Endothelial cell of umbilical vein (primary cell): ENCODE measurements at regions not wholly inside any gene's neighbourhood (a gene's known extent, or its start where the extent isn't known, plus 50 kb on each side); places are given as distances from the start of the nearest gene placed in this dataset.

Experiments used
- BruUV-seq: library from RNA; stranded (reverse); fragments of 400-500 nt; replicated peaks from 2 replicates; lab custom pipeline; 2021; lab: Mats Ljungman, UMichigan
- CTCF ChIA-PET: fragments of 300-600, 350-600 bp; sonication (Branson Sonifier 250); formaldehyde crosslinking; loops from one replicate; lab custom pipeline; 2021; ENCODE audit warnings: antibody characterized with exemption, inconsistent platforms; lab: Charles Lee
- POLR2A ChIA-PET: fragments of 300-600, 350-600 bp; sonication (Branson Sonifier 250); formaldehyde crosslinking; loops from one replicate; lab custom pipeline; 2021; ENCODE audit warnings: antibody characterized with exemption, inconsistent platforms; lab: Charles Lee
- DNase-seq: peaks from one replicate; pipeline ENCODE4 v3.0.0-alpha.2; 2011; ENCODE audit warnings: low read depth, low spot score
- FAIRE-seq: peaks from 2 replicates; lab custom pipeline; 2011; peaks lifted over from hg19 to GRCh38; lab: Jason Lieb, UNC
- H2AFZ ChIP-seq: 2 replicates; pipeline ENCODE4 v1.6.0; 2012; ENCODE audit warnings: low read depth, low read length, control low read depth, inconsistent platforms
- H3K27ac ChIP-seq: 2 replicates; pipeline ENCODE4 v1.5.1; 2011; ENCODE audit warnings: low read depth, mild to moderate bottlenecking, control low read depth, low read length, moderate library complexity; ENCODE audit not compliant: insufficient read depth
- H3K27me3 ChIP-seq, 2 experiments: 2 replicates each; pipeline versions ENCODE4 v1.6.0 to v1.6.1; 2011; ENCODE audit warnings: low read length in 2 of 2, mixed read lengths in 1 of 2; ENCODE audit not compliant: control insufficient read depth in 2 of 2, insufficient read depth in 2 of 2
- H3K36me3 ChIP-seq, 2 experiments: 2 replicates in 1 of 2; 3 replicates in 1 of 2; pipeline ENCODE4 v1.5.1; 2011; ENCODE audit warnings: low read length in 2 of 2, mild to moderate bottlenecking in 1 of 2, moderate library complexity in 1 of 2; ENCODE audit not compliant: control insufficient read depth in 2 of 2, insufficient read depth in 2 of 2; ENCODE audit errors: extremely low read depth in 1 of 2
- H3K4me1 ChIP-seq: 3 replicates; pipeline ENCODE4 v1.5.1; 2011; ENCODE audit warnings: mild to moderate bottlenecking, low read length; ENCODE audit not compliant: control insufficient read depth, insufficient read depth; ENCODE audit errors: extremely low read depth
- H3K4me2 ChIP-seq: 2 replicates; pipeline ENCODE4 v1.6.1; 2011; ENCODE audit warnings: low read length, control low read depth, mixed read lengths; ENCODE audit not compliant: insufficient read depth
- H3K4me3 ChIP-seq, 3 experiments: fragments of 200-600 bp in 1 of 3; sonication (generic), shearing (Covaris generic) in 1 of 3; replicated peaks in 1 of 3; 2 replicates each; pipeline ENCODE4 v1.5.1; 2011 to 2016; ENCODE audit warnings: control low read depth in 3 of 3, low read length in 3 of 3, mild to moderate bottlenecking in 2 of 3, inconsistent platforms in 1 of 3, low read depth in 1 of 3, moderate library complexity in 1 of 3; ENCODE audit not compliant: insufficient read depth in 1 of 3
- H3K79me2 ChIP-seq: 2 replicates; pipeline ENCODE4 v1.6.0; 2012; ENCODE audit warnings: low read length, inconsistent platforms; ENCODE audit not compliant: control insufficient read depth, insufficient read depth
- H3K9ac ChIP-seq: replicated peaks from 2 replicates; pipeline ENCODE3; 2011; ENCODE audit warnings: low read length, control low read depth; ENCODE audit not compliant: insufficient read depth; ENCODE audit errors: extremely low read depth
- H3K9me1 ChIP-seq: replicated peaks from 3 replicates; pipeline ENCODE4 v1.6.0; 2011; ENCODE audit warnings: mild to moderate bottlenecking, low read length; ENCODE audit not compliant: control insufficient read depth, insufficient read depth; ENCODE audit errors: extremely low read depth
- H3K9me3 ChIP-seq: replicated peaks from 2 replicates; pipeline ENCODE4 v1.5.1; 2012; ENCODE audit warnings: low read length, inconsistent platforms; ENCODE audit not compliant: control insufficient read depth, insufficient read depth
- H4K20me1 ChIP-seq: replicated peaks from 2 replicates; pipeline ENCODE3; 2011; ENCODE audit warnings: mild to moderate bottlenecking, low read length; ENCODE audit not compliant: control insufficient read depth, insufficient read depth; ENCODE audit errors: extremely low read depth
- EZH2 ChIP-seq: IDR thresholded peaks from 2 replicates; pipeline ENCODE4 v1.6.1; 2012; ENCODE audit warnings: borderline replicate concordance, low read depth, mild to moderate bottlenecking, moderate library complexity, low read length, inconsistent platforms; ENCODE audit not compliant: severe bottlenecking
- FOS ChIP-seq: IDR thresholded peaks from 2 replicates; pipeline ENCODE4 v1.6.1; 2011; ENCODE audit warnings: mild to moderate bottlenecking, low read length, moderate library complexity, borderline replicate concordance; ENCODE audit not compliant: insufficient read depth
- GATA2 ChIP-seq: IDR thresholded peaks from 2 replicates; pipeline ENCODE4 v1.7.0; 2011; ENCODE audit warnings: low read depth, mild to moderate bottlenecking, moderate library complexity, mixed read lengths, low read length; ENCODE audit not compliant: insufficient read length, insufficient read depth
- JUN ChIP-seq: IDR thresholded peaks from 2 replicates; pipeline ENCODE4 v1.6.1; 2011; ENCODE audit warnings: borderline replicate concordance, low read depth; ENCODE audit not compliant: insufficient read length, insufficient read depth
- MAX ChIP-seq: IDR thresholded peaks from 2 replicates; pipeline ENCODE4 v1.6.1; 2011; ENCODE audit not compliant: insufficient read depth, insufficient read length
- MYC ChIP-seq: IDR thresholded peaks from one replicate; pipeline ENCODE4 v1.6.1; 2011; ENCODE audit warnings: mild to moderate bottlenecking, low read depth, low read length
- POLR2A ChIP-seq: IDR thresholded peaks from 2 replicates; pipeline ENCODE4 v1.6.1; 2012; ENCODE audit warnings: low read depth, mild to moderate bottlenecking, control low read depth, low read length
- POLR2AphosphoS5 ChIP-seq: IDR thresholded peaks from 2 replicates; pipeline ENCODE4 v1.6.1; 2012; ENCODE audit warnings: low read depth, mild to moderate bottlenecking, control low read depth, low read length, moderate library complexity; ENCODE audit not compliant: insufficient read depth
- dilution Hi-C: fragments of 300-500 bp; cut with MboI; formaldehyde crosslinking; loops from one replicate; pipeline ENCODE4 v1.15.0; 2019; ENCODE audit warnings: low sequenced_read_pairs; ENCODE audit not compliant: extremely low pct_ligation_motif_present
- intact Hi-C: fragments of 100-400 bp; cut with micrococcal nuclease; formaldehyde crosslinking; loops from one replicate; pipeline ENCODE4 v1.10.0; 2022
- TF ChIP-seq, protein P1 (sequence below), 2 donors: IDR thresholded peaks; 1 replicate in 1 of 2; 2 replicates in 1 of 2; pipeline ENCODE4 v1.5.1; 2011; ENCODE audit warnings: low read length in 2 of 2, mild to moderate bottlenecking in 2 of 2, moderate library complexity in 2 of 2, control low read depth in 1 of 2, inconsistent platforms in 1 of 2, low read depth in 1 of 2; ENCODE audit not compliant: insufficient read depth in 1 of 2; ENCODE audit errors: extremely low read depth in 1 of 2

- POLR2A ChIA-PET: no interaction called here
- no peak overlapping the region for H2AFZ ChIP-seq
- dilution Hi-C loops: no loop called here
These were observed 55.2 kb upstream of the UBAC2 start for GRCh38 chr13:99145461-99145860.

DNA sequence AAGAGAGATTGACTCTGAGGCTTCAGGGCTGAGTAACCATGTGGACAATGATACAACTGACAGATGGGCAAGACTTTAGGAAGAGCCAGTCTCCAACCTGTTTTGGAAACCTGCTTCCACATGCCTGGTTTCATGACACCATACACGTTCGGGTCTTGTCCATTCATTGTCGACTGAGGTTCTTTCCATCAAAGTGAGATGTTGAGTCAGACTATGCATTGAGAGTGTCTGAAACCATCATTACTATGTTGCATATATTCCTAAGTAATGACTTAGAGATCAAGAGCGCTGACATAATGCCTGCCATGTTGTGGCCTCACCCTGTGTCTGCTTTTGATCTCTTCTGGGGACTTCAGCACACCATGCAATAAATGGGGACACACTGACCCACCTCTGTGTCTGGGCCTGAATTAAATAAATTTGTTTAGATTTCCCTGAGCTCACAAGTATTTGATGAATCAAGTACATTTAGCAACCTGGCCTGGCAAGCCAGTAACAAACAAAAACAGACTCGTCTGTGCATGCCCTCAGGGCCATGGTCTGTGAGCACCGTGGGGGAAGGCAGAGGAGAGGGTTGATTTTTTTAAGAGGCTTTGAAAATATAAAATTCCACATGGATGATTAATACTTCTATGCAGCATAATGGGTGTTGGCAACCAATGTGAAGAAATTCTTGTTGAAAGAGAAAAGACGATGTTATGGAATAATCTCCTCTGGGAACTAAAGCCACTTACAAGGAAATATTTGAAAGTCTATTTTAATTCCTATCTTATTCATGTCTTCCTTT is 49.9 kb upstream of the UBAC2 start:
- H3K27ac ChIP-seq: no peak overlapping the region
- H4K20me1 ChIP-seq: no peaks in the 10 kb centered on the region
- no peak overlapping the region for H3K4me2 ChIP-seq
- no peaks in the 10 kb centered on the region for H3K36me3 ChIP-seq
- H3K9ac ChIP-seq: no peak overlapping the region
- H3K27me3 ChIP-seq: peaks cover 2% of the 10 kb centered on the region in 2 experiments
- no peaks in the 10 kb centered on the region for H3K4me1 ChIP-seq
- H3K9me1 ChIP-seq: no peaks in the 10 kb centered on the region
- no peaks in the 10 kb centered on the region for H3K9me3 ChIP-seq
- BruUV-seq: no TSS peak
- DNase-seq (no peak), FAIRE-seq (no peak)
- intact Hi-C loops (no loop called here), dilution Hi-C loops (loop anchor here (25.0 kb wide), 1 partner anchor 112 kb away; the partner anchor contains the start of gene GPR18)
- ChIA-PET CTCF (interaction anchor here (1.2 kb wide), 1 partner anchor 26 kb away, joined by 4 read pairs; no protein-coding TSS in a partner anchor), POLR2A (no interaction called here)
- no peak overlapping the region for H2AFZ ChIP-seq
- no peak overlapping the region for H3K4me3 ChIP-seq
- TF ChIP-seq, protein P1, sequence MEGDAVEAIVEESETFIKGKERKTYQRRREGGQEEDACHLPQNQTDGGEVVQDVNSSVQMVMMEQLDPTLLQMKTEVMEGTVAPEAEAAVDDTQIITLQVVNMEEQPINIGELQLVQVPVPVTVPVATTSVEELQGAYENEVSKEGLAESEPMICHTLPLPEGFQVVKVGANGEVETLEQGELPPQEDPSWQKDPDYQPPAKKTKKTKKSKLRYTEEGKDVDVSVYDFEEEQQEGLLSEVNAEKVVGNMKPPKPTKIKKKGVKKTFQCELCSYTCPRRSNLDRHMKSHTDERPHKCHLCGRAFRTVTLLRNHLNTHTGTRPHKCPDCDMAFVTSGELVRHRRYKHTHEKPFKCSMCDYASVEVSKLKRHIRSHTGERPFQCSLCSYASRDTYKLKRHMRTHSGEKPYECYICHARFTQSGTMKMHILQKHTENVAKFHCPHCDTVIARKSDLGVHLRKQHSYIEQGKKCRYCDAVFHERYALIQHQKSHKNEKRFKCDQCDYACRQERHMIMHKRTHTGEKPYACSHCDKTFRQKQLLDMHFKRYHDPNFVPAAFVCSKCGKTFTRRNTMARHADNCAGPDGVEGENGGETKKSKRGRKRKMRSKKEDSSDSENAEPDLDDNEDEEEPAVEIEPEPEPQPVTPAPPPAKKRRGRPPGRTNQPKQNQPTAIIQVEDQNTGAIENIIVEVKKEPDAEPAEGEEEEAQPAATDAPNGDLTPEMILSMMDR (IDR thresholded peaks at IDR 0.05; ENCODE audit: extremely low read depth in 1 of 2, insufficient read depth in 1 of 2, low read depth in 1 of 2, low read length in 2 of 2): no peak
- TF ChIP-seq JUN (no peak), FOS (no peak), GATA2 (no peak), EZH2 (no peak), POLR2AphosphoS5 (no peak), MAX (no peak), MYC (no peak), POLR2A (no peak)
- H3K79me2 ChIP-seq: no peaks in the 10 kb centered on the region

More at GRCh38 chr13:99145461-99145860, 55.2 kb upstream of the UBAC2 start:
- peaks cover 2 to 7% of the 10 kb centered on the region in 2 experiments for H3K27me3 ChIP-seq
- DNase-seq: no peak
- H3K9me1 ChIP-seq: no peaks in the 10 kb centered on the region
- no peaks in the 10 kb centered on the region for H3K79me2 ChIP-seq
- intact Hi-C loops: no loop called here
- H3K4me2 ChIP-seq: no peak overlapping the region
- no peaks in the 10 kb centered on the region for H4K20me1 ChIP-seq
- H3K4me3 ChIP-seq: no peak overlapping the region
- no peaks in the 10 kb centered on the region for H3K36me3 ChIP-seq
- CTCF ChIA-PET: no interaction called here
- FAIRE-seq: no peak
- BruUV-seq: no TSS peak
- no peaks in the 10 kb centered on the region for H3K4me1 ChIP-seq
- TF ChIP-seq JUN (no peak), POLR2AphosphoS5 (no peak), EZH2 (no peak)
- no peak overlapping the region for H3K9ac ChIP-seq
- H3K9me3 ChIP-seq: no peaks in the 10 kb centered on the region
- no peak overlapping the region for H3K27ac ChIP-seq
